Thyroid gland (tissue), 4 donors: ENCODE measurements at regions not wholly inside any gene's neighbourhood (a gene's known extent, or its start where the extent isn't known, plus 50 kb on each side); places are given as distances from the start of the nearest gene placed in this dataset.

Experiments used
- DNase-seq, 2 donors: peaks; one replicate each; pipeline ENCODE4 v3.0.0-alpha.2; 2019
- H3K27ac ChIP-seq, 3 donors: fragments of 200-600 bp; sonication (generic); 1 replicate in 2 of 3; 2 replicates in 1 of 3; pipeline ENCODE4 v1.5.1; 2016 to 2019; ENCODE audit warnings: mild to moderate bottlenecking in 1 of 3, moderate library complexity in 1 of 3
- H3K27me3 ChIP-seq: fragments of 200-600 bp; sonication (generic); one replicate; pipeline ENCODE4 v1.5.1; 2019
- H3K36me3 ChIP-seq, 2 donors: fragments of 200-600 bp; sonication (generic); one replicate each; pipeline ENCODE4 v1.5.1; 2016 to 2019
- H3K4me1 ChIP-seq, 2 donors: fragments of 200-600 bp; sonication (generic); one replicate each; pipeline ENCODE4 v1.5.1; 2017 to 2019
- H3K4me3 ChIP-seq, 3 donors: fragments of 200-600 bp; sonication (generic); replicated peaks in 1 of 3; 1 replicate in 2 of 3; 2 replicates in 1 of 3; pipeline ENCODE4 v1.5.1; 2016; ENCODE audit warnings: mild to moderate bottlenecking in 1 of 3
- H3K9me3 ChIP-seq: fragments of 200-600 bp; sonication (generic); one replicate; pipeline ENCODE4 v1.5.1; 2017
- CTCF ChIP-seq, 6 experiments: fragments of 200-600 bp in 3 of 6; fragments of 450-650 bp in 3 of 6; sonication (generic) in 3 of 6; IDR thresholded peaks; one replicate each; pipeline ENCODE4 v1.5.1; 2016 to 2019; ENCODE audit warnings: antibody characterized with exemption in 6 of 6, mild to moderate bottlenecking in 2 of 6, inconsistent platforms in 1 of 6, moderate library complexity in 1 of 6
- POLR2A ChIP-seq, 2 donors: fragments of 450-650 bp; IDR thresholded peaks; one replicate each; pipeline ENCODE4 v1.6.1; 2017; ENCODE audit warnings: antibody characterized with exemption in 2 of 2, mild to moderate bottlenecking in 2 of 2, moderate library complexity in 1 of 2
- WGBS, 2 donors: methylation state at CpG; one replicate each; pipeline ENCODE4 v1.1.5; 2017; 5-methylcytosine and 5-hydroxymethylcytosine counted together
- intact Hi-C: fragments of 100-400 bp; cut with DNase I; formaldehyde crosslinking; loops from one replicate; pipeline ENCODE4 v1.15.1; 2023

GRCh38 chr10:130862626-130863025, 448.9 kb downstream of the TCERG1L start:
- Histone ChIP-seq H3K36me3 (no peaks in the 10 kb centered on the region), H3K27ac (no peak overlapping the region), H3K4me1 (no peaks in the 10 kb centered on the region), H3K27me3 (no peaks in the 10 kb centered on the region), H3K4me3 (no peak overlapping the region), H3K9me3 (no peaks in the 10 kb centered on the region)
- TF ChIP-seq POLR2A (IDR thresholded peaks at IDR 0.05) (no peak), CTCF (IDR thresholded peaks at IDR 0.05) (no peak)
- no peak for DNase-seq
- intact Hi-C loops: no loop called here
- 81 to 88% methylated on average over 7 to 8 of the region's 8 CpGs for WGBS, 2 donors

GRCh38 chr10:130863044-130863443, 448.5 kb downstream of the TCERG1L start:
- no peaks in the 10 kb centered on the region for H3K4me1 ChIP-seq
- DNase-seq: no peak
- H3K9me3 ChIP-seq: no peaks in the 10 kb centered on the region
- no peak overlapping the region for H3K4me3 ChIP-seq
- 81 to 85% methylated on average over 7 to 8 of the region's 8 CpGs for WGBS, 2 donors
- H3K36me3 ChIP-seq: no peaks in the 10 kb centered on the region
- intact Hi-C loops: no loop called here
- H3K27ac ChIP-seq: no peak overlapping the region
- H3K27me3 ChIP-seq: no peaks in the 10 kb centered on the region
- TF ChIP-seq CTCF (IDR thresholded peaks at IDR 0.05) (no peak), POLR2A (IDR thresholded peaks at IDR 0.05) (no peak)

GRCh38 chr10:130864961-130865818, 446.3 kb downstream of the TCERG1L start:
- Histone ChIP-seq H3K27me3 (no peaks in the 10 kb centered on the region), H3K9me3 (no peaks in the 10 kb centered on the region), H3K4me1 (no peaks in the 10 kb centered on the region), H3K4me3 (no peak overlapping the region), H3K27ac (no peak overlapping the region), H3K36me3 (no peaks in the 10 kb centered on the region)
- intact Hi-C loops: no loop called here
- DNase-seq: no peak
- no peak for TF ChIP-seq CTCF (IDR thresholded peaks at IDR 0.05)
- no peak for TF ChIP-seq POLR2A (IDR thresholded peaks at IDR 0.05)
- 69 to 74% methylated on average over 12 to 17 of the region's 17 CpGs for WGBS, 2 donors

- intact Hi-C loops: no loop called here
- H3K4me3 ChIP-seq: no peak overlapping the region
- no peak overlapping the region for H3K27ac ChIP-seq
- WGBS, 2 donors: 86 to 93% methylated on average over 7 of the region's 7 CpGs
- no peak for DNase-seq
- no peaks in the 10 kb centered on the region for H3K4me1 ChIP-seq
- no peaks in the 10 kb centered on the region for H3K9me3 ChIP-seq
- no peak for TF ChIP-seq POLR2A (IDR thresholded peaks at IDR 0.05)
- TF ChIP-seq CTCF (IDR thresholded peaks at IDR 0.05): no peak
- no peaks in the 10 kb centered on the region for H3K27me3 ChIP-seq
- no peaks in the 10 kb centered on the region for H3K36me3 ChIP-seq
Measured at GRCh38 chr10:130866857-130867256, 444.7 kb downstream of the TCERG1L start.

GRCh38 chr10:130867446-130868194, 443.9 kb downstream of the TCERG1L start:
- Histone ChIP-seq H3K4me3 (no peak overlapping the region), H3K4me1 (no peaks in the 10 kb centered on the region), H3K9me3 (no peaks in the 10 kb centered on the region), H3K27me3 (no peaks in the 10 kb centered on the region), H3K27ac (no peak overlapping the region), H3K36me3 (no peaks in the 10 kb centered on the region)
- WGBS, 2 donors: 63 to 65% methylated on average over 5 to 10 of the region's 10 CpGs
- no peak for TF ChIP-seq POLR2A (IDR thresholded peaks at IDR 0.05)
- no peak for TF ChIP-seq CTCF (IDR thresholded peaks at IDR 0.05)
- no peak for DNase-seq
- intact Hi-C loops: no loop called here
